ENCODE measurements at regions not wholly inside any gene's neighbourhood (a gene's known extent, or its start where the extent isn't known, plus 50 kb on each side); places are given as distances from the start of the nearest gene placed in this dataset.

DNA sequence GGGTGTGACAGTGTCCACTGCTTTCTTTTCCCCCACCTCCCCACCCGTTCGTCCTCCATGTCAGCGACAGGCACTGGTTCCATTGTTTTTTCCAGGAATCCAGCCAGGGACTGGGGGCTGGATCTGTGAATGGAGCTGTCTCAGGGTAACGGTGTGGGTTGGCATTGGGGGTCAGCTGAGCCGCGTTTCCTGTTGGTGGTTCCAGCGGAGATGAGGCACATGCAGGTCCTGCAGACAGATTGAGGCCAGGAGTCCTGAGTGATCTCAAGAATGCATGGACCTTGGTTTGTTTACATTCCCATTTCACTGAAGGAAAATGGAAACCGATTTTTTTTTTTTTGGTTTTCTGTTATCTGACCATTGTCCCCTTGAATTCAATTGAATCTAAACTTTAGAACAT is 303.9 kb downstream of the FGF9 start:
- TF ChIP-seq, protein P1, sequence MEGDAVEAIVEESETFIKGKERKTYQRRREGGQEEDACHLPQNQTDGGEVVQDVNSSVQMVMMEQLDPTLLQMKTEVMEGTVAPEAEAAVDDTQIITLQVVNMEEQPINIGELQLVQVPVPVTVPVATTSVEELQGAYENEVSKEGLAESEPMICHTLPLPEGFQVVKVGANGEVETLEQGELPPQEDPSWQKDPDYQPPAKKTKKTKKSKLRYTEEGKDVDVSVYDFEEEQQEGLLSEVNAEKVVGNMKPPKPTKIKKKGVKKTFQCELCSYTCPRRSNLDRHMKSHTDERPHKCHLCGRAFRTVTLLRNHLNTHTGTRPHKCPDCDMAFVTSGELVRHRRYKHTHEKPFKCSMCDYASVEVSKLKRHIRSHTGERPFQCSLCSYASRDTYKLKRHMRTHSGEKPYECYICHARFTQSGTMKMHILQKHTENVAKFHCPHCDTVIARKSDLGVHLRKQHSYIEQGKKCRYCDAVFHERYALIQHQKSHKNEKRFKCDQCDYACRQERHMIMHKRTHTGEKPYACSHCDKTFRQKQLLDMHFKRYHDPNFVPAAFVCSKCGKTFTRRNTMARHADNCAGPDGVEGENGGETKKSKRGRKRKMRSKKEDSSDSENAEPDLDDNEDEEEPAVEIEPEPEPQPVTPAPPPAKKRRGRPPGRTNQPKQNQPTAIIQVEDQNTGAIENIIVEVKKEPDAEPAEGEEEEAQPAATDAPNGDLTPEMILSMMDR (IDR thresholded peaks at IDR 0.05), result no peak
- no peak for TF ChIP-seq POLR2A (IDR thresholded peaks at IDR 0.05)
